K562 (cell line): ENCODE measurements at regions not wholly inside any gene's neighbourhood (a gene's known extent, or its start where the extent isn't known, plus 50 kb on each side); places are given as distances from the start of the nearest gene placed in this dataset.

Experiments
- ATAC-seq: fragments of 200-7000 bp; cut with Tn5 transposase; 3 replicates; pipeline ENCODE4 v1.9.1; 2020; ENCODE audit warnings: moderate library complexity
- BruUV-seq: library from RNA; stranded (reverse); fragments of 400-500 nt; replicated peaks from 2 replicates; lab custom pipeline; 2021; lab: Mats Ljungman, UMichigan
- CTCF ChIA-PET: fragments of 300-600 bp; formaldehyde crosslinking; extraction: SDS; loops from one replicate; lab custom pipeline; 2021; ENCODE audit warnings: low intra/inter-chr PET ratio; lab: Yijun Ruan, JAX
- POLR2A ChIA-PET: fragments of 300-600, 350-650 bp; sonication (Branson Sonifier 250); formaldehyde crosslinking; extraction: SDS; loops from one replicate; lab custom pipeline; 2021; ENCODE audit warnings: antibody characterized with exemption, inconsistent platforms; lab: Yijun Ruan, JAX
- DNase-seq, 4 experiments: peaks; one replicate each; pipeline versions ENCODE4 v3.0.0 to v3.0.0-alpha.2; 2011 to 2018; ENCODE audit warnings: low spot score in 3 of 4, mixed read lengths in 3 of 4; ENCODE audit errors: extremely low read depth in 1 of 4
- FAIRE-seq: peaks from 2 replicates; lab custom pipeline; 2011; peaks lifted over from hg19 to GRCh38; lab: Jason Lieb, UNC
- H2AFZ ChIP-seq: 2 replicates; pipeline ENCODE4 v1.6.0; 2011; ENCODE audit warnings: low read depth, low read length, control low read depth, inconsistent platforms
- H3K27ac ChIP-seq: fragments of 200-600 bp; 3 replicates; pipeline ENCODE4 v1.8.0; 2011; ENCODE audit warnings: low read depth, mild to moderate bottlenecking, control low read depth, inconsistent platforms, low read length, moderate library complexity, mixed read lengths; ENCODE audit errors: extremely low read depth
- H3K27me3 ChIP-seq, 2 experiments: fragments of 300-600 bp in 1 of 2; 2 replicates in 1 of 2; 3 replicates in 1 of 2; pipeline versions ENCODE4 v1.6.0 to v1.8.0; 2011; ENCODE audit warnings: inconsistent platforms in 2 of 2, low read length in 2 of 2, mild to moderate bottlenecking in 1 of 2, mixed read lengths in 1 of 2, moderate library complexity in 1 of 2; ENCODE audit not compliant: control insufficient read depth in 2 of 2, insufficient read depth in 2 of 2
- H3K36me3 ChIP-seq: fragments of 300-600 bp; 3 replicates; pipeline ENCODE4 v1.8.0; 2011; ENCODE audit warnings: mild to moderate bottlenecking, low read length, inconsistent platforms; ENCODE audit not compliant: control insufficient read depth, insufficient read depth
- H3K4me1 ChIP-seq, 2 experiments: fragments of 200-600 bp in 1 of 2; replicated peaks in 1 of 2; 2 replicates in 1 of 2; 3 replicates in 1 of 2; pipeline versions ENCODE4 v1.5.1 to v1.8.0; 2011; ENCODE audit warnings: inconsistent platforms in 2 of 2, low read length in 2 of 2, mild to moderate bottlenecking in 1 of 2, mixed read lengths in 1 of 2, moderate library complexity in 1 of 2; ENCODE audit not compliant: control insufficient read depth in 2 of 2, insufficient read depth in 2 of 2
- H3K4me2 ChIP-seq: 2 replicates; pipeline ENCODE4 v1.6.1; 2011; ENCODE audit warnings: low read length, control low read depth, inconsistent platforms, mixed read lengths; ENCODE audit not compliant: insufficient read depth
- H3K4me3 ChIP-seq: fragments of 200-600 bp; sonication (generic), shearing (Covaris generic); 2 replicates; pipeline ENCODE4 v1.5.1; 2016; ENCODE audit warnings: control low read depth, inconsistent platforms
- H3K79me2 ChIP-seq: fragments of 200-600 bp; 3 replicates; pipeline ENCODE4 v1.8.0; 2011; ENCODE audit warnings: low read length, inconsistent platforms; ENCODE audit not compliant: control insufficient read depth, insufficient read depth
- H3K9ac ChIP-seq, 2 experiments: 2 replicates each; pipeline versions ENCODE4 v1.6.0 to v1.6.1; 2011; ENCODE audit warnings: low read depth in 2 of 2, low read length in 2 of 2, control low read depth in 1 of 2, inconsistent platforms in 1 of 2, mild to moderate bottlenecking in 1 of 2, mixed read lengths in 1 of 2; ENCODE audit not compliant: insufficient read depth in 1 of 2
- H3K9me1 ChIP-seq: one replicate; pipeline ENCODE4 v1.6.0; 2011; ENCODE audit warnings: inconsistent platforms, mild to moderate bottlenecking, low read length, moderate library complexity; ENCODE audit not compliant: control insufficient read depth, insufficient read depth
- H3K9me3 ChIP-seq: replicated peaks from 2 replicates; pipeline ENCODE4 v1.5.1; 2011; ENCODE audit warnings: low read depth, low read length, inconsistent platforms; ENCODE audit not compliant: control insufficient read depth, insufficient read depth
- H4K20me1 ChIP-seq: replicated peaks from 2 replicates; pipeline ENCODE4 v1.6.1; 2011; ENCODE audit warnings: low read length, inconsistent platforms, mixed read lengths; ENCODE audit not compliant: control insufficient read depth, insufficient read depth
- ETV6 ChIP-seq, 3 experiments: fragments of 150-350 bp in 1 of 3; sonication (generic) in 1 of 3; formaldehyde crosslinking in 1 of 3; IDR thresholded peaks; 2 replicates each; pipeline versions ENCODE4 v1.6.1 to v1.8.0; 2014 to 2022; ENCODE audit warnings: borderline replicate concordance in 2 of 3, low read depth in 2 of 3, antibody characterized with exemption in 1 of 3, low read length in 1 of 3, mild to moderate bottlenecking in 1 of 3, missing genetic modification reagents in 1 of 3
- WGBS: fragments of 100-300 bp; shearing (Covaris generic); methylation state at CpG from one replicate; pipeline ENCODE4 v1.1.6; 2016; ENCODE audit warnings: low coverage, mixed read lengths; ENCODE audit not compliant: insufficient coverage; ENCODE audit errors: missing lambda C conversion rate; 5-methylcytosine and 5-hydroxymethylcytosine counted together
- in situ Hi-C: fragments of 300-500 bp; cut with MboI; formaldehyde crosslinking; loops from 4 replicates; pipeline ENCODE4 v1.15.0; 2018; ENCODE audit warnings: inconsistent platforms, mixed read lengths
- intact Hi-C: fragments of 100-400 bp; cut with micrococcal nuclease; formaldehyde crosslinking; loops from 2 replicates; pipeline ENCODE4 v1.14.2; 2022
- TF ChIP-seq, protein P1 (sequence below): fragments of 250-450 bp; sonication (Bioruptor Pico); IDR thresholded peaks from 2 replicates; pipeline ENCODE4 v1.5.1; 2021; ENCODE audit warnings: mild to moderate bottlenecking
- TF ChIP-seq, protein P2 (sequence below), 2 experiments: IDR thresholded peaks in 1 of 2; conservative IDR thresholded peaks in 1 of 2; 2 replicates each; pipeline ENCODE4 v1.6.1; 2016; ENCODE audit warnings: low read depth in 2 of 2, mild to moderate bottlenecking in 1 of 2, missing compliant biosample characterization in 1 of 2, missing genetic modification characterization in 1 of 2, moderate library complexity in 1 of 2

DNA sequence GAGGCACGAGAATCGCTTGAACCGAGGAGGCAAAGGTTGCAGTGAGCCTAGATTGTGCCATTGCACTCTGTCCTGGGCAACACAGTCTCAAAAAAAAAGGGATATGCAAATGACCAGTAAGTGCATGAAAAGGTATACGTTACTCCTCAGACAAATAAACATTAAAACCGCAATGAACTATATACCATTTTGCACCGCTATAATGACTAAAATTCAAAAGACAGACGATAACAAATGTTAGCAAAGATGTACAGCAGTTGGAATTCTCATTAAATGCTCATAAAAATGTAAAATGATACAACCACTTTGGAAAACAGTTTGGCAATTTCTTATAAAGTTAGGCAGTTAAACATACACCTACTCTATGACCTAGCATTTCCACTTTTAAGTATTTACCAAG is 67.4 kb upstream of the MSH6 start:
- no peak overlapping the region for H3K4me2 ChIP-seq
- peaks cover 2 to 7% of the 10 kb centered on the region in 2 experiments; a peak in 4 of 5 replicates for H3K27me3 ChIP-seq
- H3K79me2 ChIP-seq = no peaks in the 10 kb centered on the region
- H3K36me3 ChIP-seq = no peaks in the 10 kb centered on the region
- no TSS peak for BruUV-seq
- no peaks in the 10 kb centered on the region for H4K20me1 ChIP-seq
- TF ChIP-seq, protein P1, sequence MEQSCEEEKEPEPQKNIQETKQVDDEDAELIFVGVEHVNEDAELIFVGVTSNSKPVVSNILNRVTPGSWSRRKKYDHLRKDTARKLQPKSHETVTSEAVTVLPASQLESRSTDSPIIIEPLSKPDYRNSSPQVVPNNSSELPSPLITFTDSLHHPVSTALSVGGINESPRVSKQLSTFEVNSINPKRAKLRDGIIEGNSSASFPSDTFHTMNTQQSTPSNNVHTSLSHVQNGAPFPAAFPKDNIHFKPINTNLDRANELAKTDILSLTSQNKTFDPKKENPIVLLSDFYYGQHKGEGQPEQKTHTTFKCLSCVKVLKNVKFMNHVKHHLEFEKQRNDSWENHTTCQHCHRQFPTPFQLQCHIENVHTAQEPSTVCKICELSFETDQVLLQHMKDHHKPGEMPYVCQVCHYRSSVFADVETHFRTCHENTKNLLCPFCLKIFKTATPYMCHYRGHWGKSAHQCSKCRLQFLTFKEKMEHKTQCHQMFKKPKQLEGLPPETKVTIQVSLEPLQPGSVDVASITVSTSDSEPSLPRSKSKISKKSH (CRISPR knock-in tag) = no peak
- TF ChIP-seq, protein P2, sequence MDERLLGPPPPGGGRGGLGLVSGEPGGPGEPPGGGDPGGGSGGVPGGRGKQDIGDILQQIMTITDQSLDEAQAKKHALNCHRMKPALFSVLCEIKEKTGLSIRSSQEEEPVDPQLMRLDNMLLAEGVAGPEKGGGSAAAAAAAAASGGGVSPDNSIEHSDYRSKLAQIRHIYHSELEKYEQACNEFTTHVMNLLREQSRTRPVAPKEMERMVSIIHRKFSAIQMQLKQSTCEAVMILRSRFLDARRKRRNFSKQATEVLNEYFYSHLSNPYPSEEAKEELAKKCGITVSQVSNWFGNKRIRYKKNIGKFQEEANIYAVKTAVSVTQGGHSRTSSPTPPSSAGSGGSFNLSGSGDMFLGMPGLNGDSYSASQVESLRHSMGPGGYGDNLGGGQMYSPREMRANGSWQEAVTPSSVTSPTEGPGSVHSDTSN (CRISPR knock-in tag; IDR thresholded peaks at IDR 0.05; ENCODE audit: low read depth) = no peak
- TF ChIP-seq, protein P2 (tag; conservative IDR thresholded peaks at IDR 0.05; ENCODE audit: low read depth) = no peak
- no peak for TF ChIP-seq ETV6 (IDR thresholded peaks at IDR 0.05; ENCODE audit: borderline replicate concordance in 1 of 2, low read depth in 2 of 2, low read length in 1 of 2)
- TF ChIP-seq ETV6 (CRISPR knock-in tag; IDR thresholded peaks at IDR 0.05; ENCODE audit: borderline replicate concordance) = no peak
- H3K9me3 ChIP-seq = no peaks in the 10 kb centered on the region
- CTCF ChIA-PET = no interaction called here
- H3K9ac ChIP-seq = no peak overlapping the region
- H3K9me1 ChIP-seq = no peaks in the 10 kb centered on the region
- no peak overlapping the region for H3K27ac ChIP-seq
- under 1% methylated on average over 7 of the region's 7 CpGs for WGBS
- no peak overlapping the region for H3K4me3 ChIP-seq
- in situ Hi-C loops = no loop called here
- FAIRE-seq = no peak
- POLR2A ChIA-PET = interaction anchor here (0.5 kb wide), 1 partner anchor 123 kb away, joined by 4 read pairs; no protein-coding TSS in a partner anchor
- H3K4me1 ChIP-seq = no peaks in the 10 kb centered on the region
- ATAC-seq = no peak
- DNase-seq = no peak
- H2AFZ ChIP-seq = no peak overlapping the region
- intact Hi-C loops = no loop called here
